GM12891 (cell line): ENCODE measurements at regions not wholly inside any gene's neighbourhood (a gene's known extent, or its start where the extent isn't known, plus 50 kb on each side); places are given as distances from the start of the nearest gene placed in this dataset.

ENCODE experiments used
- PAX5 ChIP-seq: IDR thresholded peaks from 2 replicates; pipeline ENCODE4 v1.6.1; 2011; ENCODE audit warnings: low read length, moderate library complexity, mild to moderate bottlenecking; ENCODE audit not compliant: insufficient read depth, severe bottlenecking
- POLR2A ChIP-seq: IDR thresholded peaks from 2 replicates; pipeline ENCODE4 v1.6.1; 2011; ENCODE audit warnings: low read depth, low read length, control low read depth
- POLR2AphosphoS5 ChIP-seq: IDR thresholded peaks from 2 replicates; pipeline ENCODE4 v1.6.1; 2011; ENCODE audit warnings: low read depth, low read length, control low read depth
- POU2F2 ChIP-seq: IDR thresholded peaks from 2 replicates; pipeline ENCODE4 v1.6.1; 2011; ENCODE audit warnings: low read depth, mild to moderate bottlenecking, control low read depth, low read length, moderate library complexity
- SPI1 ChIP-seq: IDR thresholded peaks from 2 replicates; pipeline ENCODE4 v1.6.1; 2011; ENCODE audit warnings: low read depth, low read length, control low read depth
- TAF1 ChIP-seq: IDR thresholded peaks from 2 replicates; pipeline ENCODE4 v1.6.1; 2011; ENCODE audit warnings: low read depth, low read length, control low read depth

DNA sequence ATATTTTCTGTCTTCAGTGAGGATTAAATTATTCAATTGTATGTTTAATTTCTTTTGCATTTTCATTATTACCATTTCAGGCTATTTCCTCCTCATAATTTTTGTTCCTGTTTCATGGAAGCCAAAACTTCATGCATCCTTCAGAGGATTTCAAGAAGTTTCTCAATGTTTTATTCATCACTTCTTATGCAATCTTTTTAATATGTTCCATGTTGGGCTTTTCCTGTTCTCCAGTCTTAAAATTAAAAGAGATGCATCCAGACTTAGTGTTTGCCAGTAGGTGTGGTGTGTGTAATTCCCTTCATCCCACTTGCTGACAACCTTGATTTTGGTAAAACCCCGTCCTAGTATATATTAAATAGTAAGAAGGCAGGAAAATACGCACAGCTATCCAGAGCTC, 190.0 kb downstream of the EN1 start:
- TF ChIP-seq TAF1 (no peak), POLR2A (no peak), SPI1 (no peak), POLR2AphosphoS5 (no peak), POU2F2 (no peak), PAX5 (no peak)
